HEK293 (cell line): ENCODE measurements at regions not wholly inside any gene's neighbourhood (a gene's known extent, or its start where the extent isn't known, plus 50 kb on each side); places are given as distances from the start of the nearest gene placed in this dataset.

Experiments used
- ATF2 ChIP-seq: fragments of 450-650 bp; formaldehyde crosslinking; IDR thresholded peaks from 2 replicates; pipeline ENCODE4 v1.5.1; 2016; ENCODE audit warnings: missing biosample characterization, missing genetic modification characterization, low read depth
- CTCF ChIP-seq: fragments of 450-650 bp; formaldehyde crosslinking; IDR thresholded peaks from 2 replicates; pipeline ENCODE4 v1.5.1; 2016; ENCODE audit warnings: missing biosample characterization, missing genetic modification characterization
- HOXA7 ChIP-seq: sonication (generic); formaldehyde crosslinking; IDR thresholded peaks from 2 replicates; pipeline ENCODE4 v1.8.1; 2022; ENCODE audit warnings: missing genetic modification reagents, borderline replicate concordance
- HOXC10 ChIP-seq: sonication (generic); formaldehyde crosslinking; IDR thresholded peaks from 2 replicates; pipeline ENCODE4 v1.8.1; 2023; ENCODE audit warnings: mild to moderate bottlenecking, missing genetic modification reagents
- MEIS1 ChIP-seq: sonication (generic); formaldehyde crosslinking; IDR thresholded peaks from 2 replicates; pipeline ENCODE4 v1.8.1; 2022; ENCODE audit warnings: missing genetic modification reagents, mild to moderate bottlenecking, borderline replicate concordance
- PRDM4 ChIP-seq: fragments of 450-650 bp; formaldehyde crosslinking; IDR thresholded peaks from 2 replicates; pipeline ENCODE4 v1.5.1; 2017; ENCODE audit warnings: missing biosample characterization, missing genetic modification characterization
- ZBTB7A ChIP-seq: fragments of 450-650 bp; formaldehyde crosslinking; IDR thresholded peaks from 2 replicates; pipeline ENCODE4 v1.5.1; 2016; ENCODE audit warnings: low read depth, missing biosample characterization, missing genetic modification characterization
- ZNF24 ChIP-seq: fragments of 450-650 bp; formaldehyde crosslinking; IDR thresholded peaks from 2 replicates; pipeline ENCODE4 v1.5.1; 2016; ENCODE audit warnings: missing biosample characterization, missing genetic modification characterization
- ZNF274 ChIP-seq, 2 experiments: fragments of 200-500 bp in 1 of 2; fragments of 450-650 bp in 1 of 2; sonication (Bioruptor generic) in 1 of 2; formaldehyde crosslinking in 1 of 2; IDR thresholded peaks; 2 replicates each; pipeline versions ENCODE4 v1.5.1 to v1.6.1; 2014 to 2016; ENCODE audit warnings: borderline replicate concordance in 1 of 2, inconsistent platforms in 1 of 2, low read length in 1 of 2, missing biosample characterization in 1 of 2, missing genetic modification characterization in 1 of 2
- ZNF398 ChIP-seq: fragments of 450-650 bp; formaldehyde crosslinking; IDR thresholded peaks from 2 replicates; pipeline ENCODE4 v1.5.1; 2017; ENCODE audit warnings: missing biosample characterization, missing genetic modification characterization
- ZNF521 ChIP-seq: fragments of 450-650 bp; formaldehyde crosslinking; IDR thresholded peaks from 2 replicates; pipeline ENCODE4 v1.5.1; 2017; ENCODE audit warnings: missing biosample characterization, mild to moderate bottlenecking, missing genetic modification characterization
- ZNF560 ChIP-seq: fragments of 450-650 bp; formaldehyde crosslinking; IDR thresholded peaks from 2 replicates; pipeline ENCODE4 v1.5.1; 2017; ENCODE audit warnings: missing biosample characterization, missing genetic modification characterization, borderline replicate concordance
- ZNF580 ChIP-seq: fragments of 450-650 bp; formaldehyde crosslinking; IDR thresholded peaks from 2 replicates; pipeline ENCODE4 v1.5.1; 2016; ENCODE audit warnings: missing biosample characterization, missing genetic modification characterization

GRCh38 chr12:65712260-65713004 lies 111.9 kb upstream of the HMGA2 start:
- TF ChIP-seq CTCF (no peak), HOXC10 (CRISPR knock-in tag) (no peak), ZNF560 (tag by site-specific recombination) (no peak), ZNF580 (no peak), ZBTB7A (no peak), ZNF521 (tag by site-specific recombination) (no peak), HOXA7 (CRISPR knock-in tag) (no peak), ZNF24 (tag by site-specific recombination) (no peak), ZNF398 (tag by site-specific recombination) (no peak), ATF2 (tag by site-specific recombination) (no peak), PRDM4 (no peak), MEIS1 (CRISPR knock-in tag) (no peak), ZNF274 (IDR thresholded peaks at IDR 0.05; ENCODE audit: low read length) (no peak), ZNF274 (tag by site-specific recombination; IDR thresholded peaks at IDR 0.05; ENCODE audit: borderline replicate concordance) (no peak)
